GM12865 (cell line): ENCODE measurements at regions not wholly inside any gene's neighbourhood (a gene's known extent, or its start where the extent isn't known, plus 50 kb on each side); places are given as distances from the start of the nearest gene placed in this dataset.

Experiments used
- DNase-seq: peaks from one replicate; pipeline ENCODE4 v3.0.0; 2010; ENCODE audit warnings: low read depth
- H3K4me3 ChIP-seq: 2 replicates; pipeline ENCODE4 v1.5.1; 2011; ENCODE audit warnings: mild to moderate bottlenecking, low read depth, low read length, control low read depth
- CTCF ChIP-seq: IDR thresholded peaks from 2 replicates; pipeline ENCODE4 v1.5.1; 2011; ENCODE audit warnings: low read length, control low read depth, low read depth, inconsistent platforms; ENCODE audit not compliant: insufficient read depth; ENCODE audit errors: missing control alignments

GRCh38 chr9:80644044-80644443 lies 1045.3 kb downstream of the TLE1 start:
- DNase-seq, result no peak
- H3K4me3 ChIP-seq, result no peak overlapping the region
- TF ChIP-seq CTCF, result no peak

- no peak for DNase-seq
- no peak overlapping the region for H3K4me3 ChIP-seq
- no peak for TF ChIP-seq CTCF
These were observed 1054.3 kb downstream of the TLE1 start for GRCh38 chr9:80635065-80635464.

- DNase-seq, result no peak
- no peak for TF ChIP-seq CTCF
- no peak overlapping the region for H3K4me3 ChIP-seq
These were observed 1057.3 kb downstream of the TLE1 start for GRCh38 chr9:80632041-80632440.

- no peak overlapping the region for H3K4me3 ChIP-seq
- no peak for DNase-seq
- TF ChIP-seq CTCF, result no peak
These were observed 1050.7 kb downstream of the TLE4 start for GRCh38 chr9:80622508-80622907.

DNA sequence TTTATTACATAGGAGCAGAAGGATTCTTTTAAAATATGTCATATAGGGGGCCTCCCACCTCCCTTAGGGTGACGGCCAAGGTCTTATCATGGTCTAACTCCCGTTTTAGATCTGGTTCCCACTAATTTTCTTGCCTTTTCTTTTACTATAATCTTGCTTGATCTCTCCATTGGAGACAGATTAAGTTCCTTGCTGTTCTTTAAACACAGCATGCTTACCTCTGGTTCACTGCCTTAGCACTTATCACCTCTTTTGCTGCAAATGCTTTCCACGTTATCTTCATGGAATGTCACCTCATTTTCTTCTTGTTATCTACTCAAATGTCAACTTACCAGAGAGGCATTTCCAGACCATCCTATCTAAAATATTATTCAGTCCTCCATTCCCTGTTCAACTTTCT lies 1047.6 kb downstream of the TLE4 start:
- no peak overlapping the region for H3K4me3 ChIP-seq
- DNase-seq, result no peak
- no peak for TF ChIP-seq CTCF

- no peak for DNase-seq
- no peak for TF ChIP-seq CTCF
- no peak overlapping the region for H3K4me3 ChIP-seq
These were observed 1044.2 kb downstream of the TLE4 start for GRCh38 chr9:80615964-80616363.

GRCh38 chr9:80605793-80606192 lies 1034.0 kb downstream of the TLE4 start:
- H3K4me3 ChIP-seq, result no peak overlapping the region
- no peak for TF ChIP-seq CTCF
- no peak for DNase-seq
